GM06990 (cell line): ENCODE measurements at regions not wholly inside any gene's neighbourhood (a gene's known extent, or its start where the extent isn't known, plus 50 kb on each side); places are given as distances from the start of the nearest gene placed in this dataset.

ENCODE experiments used
- DNase-seq: peaks from one replicate; pipeline ENCODE4 v3.0.0-alpha.2; 2011; ENCODE audit not compliant: insufficient read length; ENCODE audit errors: extremely low read depth
- H3K27me3 ChIP-seq: replicated peaks from 2 replicates; pipeline ENCODE4 v1.6.0; 2011; ENCODE audit warnings: low read length; ENCODE audit not compliant: control insufficient read depth, insufficient read depth
- H3K36me3 ChIP-seq: 2 replicates; pipeline ENCODE4 v1.5.1; 2011; ENCODE audit warnings: low read length; ENCODE audit not compliant: control insufficient read depth, insufficient read depth
- H3K4me3 ChIP-seq: replicated peaks from 2 replicates; pipeline ENCODE4 v1.5.1; 2011; ENCODE audit warnings: low read depth, mild to moderate bottlenecking, control low read depth, low read length
- CTCF ChIP-seq: IDR thresholded peaks from 2 replicates; pipeline ENCODE4 v1.5.1; 2011; ENCODE audit warnings: low read length, control low read depth, mild to moderate bottlenecking, inconsistent platforms; ENCODE audit not compliant: insufficient read depth, poor library complexity, severe bottlenecking

DNA sequence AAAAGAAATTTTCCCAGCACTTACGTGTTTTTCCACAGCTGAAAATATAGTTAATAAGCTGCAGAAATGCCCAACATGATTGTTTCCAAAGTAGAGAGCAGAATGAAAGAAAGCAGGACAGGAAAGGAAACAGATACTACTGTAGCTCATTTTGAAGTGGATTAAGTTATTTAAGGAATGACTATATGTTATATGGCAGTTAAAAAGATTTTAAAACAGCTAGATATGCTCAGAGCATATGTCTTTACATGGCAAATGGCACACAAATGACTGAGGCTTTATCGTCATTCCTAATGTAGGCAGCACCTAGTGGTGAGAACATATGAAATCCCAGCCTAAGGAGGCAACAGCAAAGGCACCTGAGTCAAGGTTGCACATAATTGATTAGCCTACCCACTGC is 106.6 kb upstream of the SEMA6D start:
- no peak overlapping the region for H3K4me3 ChIP-seq
- no peaks in the 10 kb centered on the region for H3K27me3 ChIP-seq
- TF ChIP-seq CTCF, result no peak
- no peaks in the 10 kb centered on the region for H3K36me3 ChIP-seq
- no peak for DNase-seq

GRCh38 chr15:47614360-47615011 is 102.8 kb upstream of the SEMA6D start:
- no peak for DNase-seq
- H3K27me3 ChIP-seq, result no peaks in the 10 kb centered on the region
- no peak overlapping the region for H3K4me3 ChIP-seq
- H3K36me3 ChIP-seq, result no peaks in the 10 kb centered on the region
- no peak for TF ChIP-seq CTCF

GRCh38 chr15:47616876-47617275 is 100.4 kb upstream of the SEMA6D start:
- H3K27me3 ChIP-seq, result no peaks in the 10 kb centered on the region
- no peaks in the 10 kb centered on the region for H3K36me3 ChIP-seq
- TF ChIP-seq CTCF, result no peak
- no peak overlapping the region for H3K4me3 ChIP-seq
- DNase-seq, result no peak

- no peak for TF ChIP-seq CTCF
- H3K27me3 ChIP-seq, result no peaks in the 10 kb centered on the region
- H3K36me3 ChIP-seq, result no peaks in the 10 kb centered on the region
- H3K4me3 ChIP-seq, result no peak overlapping the region
- no peak for DNase-seq
Observed at GRCh38 chr15:47618241-47618640, 99.1 kb upstream of the SEMA6D start.

- Histone ChIP-seq H3K36me3 (no peaks in the 10 kb centered on the region), H3K27me3 (no peaks in the 10 kb centered on the region), H3K4me3 (no peak overlapping the region)
- no peak for TF ChIP-seq CTCF
- no peak for DNase-seq
Observed at GRCh38 chr15:47620960-47621681, 96.2 kb upstream of the SEMA6D start.
